WTC11 (cell line): ENCODE measurements at regions not wholly inside any gene's neighbourhood (a gene's known extent, or its start where the extent isn't known, plus 50 kb on each side); places are given as distances from the start of the nearest gene placed in this dataset.

Experiments used
- ATAC-seq: fragments of 200-7000 bp; cut with Tn5 transposase; 2 replicates; pipeline ENCODE4 v1.10.0; 2021; ENCODE audit warnings: mild to moderate bottlenecking, moderate library complexity
- CTCF ChIA-PET: fragments of 300-600 bp; sonication (Branson Sonifier 250); formaldehyde crosslinking; loops from one replicate; lab custom pipeline; 2021; ENCODE audit warnings: antibody characterized with exemption; lab: Charles Lee
- POLR2A ChIA-PET: fragments of 350-600 bp; sonication (Branson Sonifier 250); formaldehyde crosslinking; loops from one replicate; lab custom pipeline; 2021; ENCODE audit warnings: antibody characterized with exemption; lab: Charles Lee
- DNase-seq: peaks from one replicate; pipeline ENCODE4 v3.0.0; 2021; ENCODE audit warnings: low spot score
- H3K27ac Mint-ChIP-seq: 2 replicates; pipeline ENCODE4 v1.8.0; 2021; ENCODE audit warnings: mixed read lengths
- H3K27me3 Mint-ChIP-seq: 2 replicates; pipeline ENCODE4 v1.8.0; 2021; ENCODE audit warnings: low read depth, mild to moderate bottlenecking, moderate library complexity, mixed read lengths
- H3K36me3 Mint-ChIP-seq: 2 replicates; pipeline ENCODE4 v1.8.0; 2021; ENCODE audit warnings: mixed read lengths
- H3K4me1 Mint-ChIP-seq: 2 replicates; pipeline ENCODE4 v1.8.0; 2022; ENCODE audit warnings: mixed read lengths
- H3K4me3 Mint-ChIP-seq: 2 replicates; pipeline ENCODE4 v1.8.0; 2021; ENCODE audit warnings: mild to moderate bottlenecking, moderate library complexity, mixed read lengths
- H3K9me3 Mint-ChIP-seq: 2 replicates; pipeline ENCODE4 v1.8.0; 2021; ENCODE audit warnings: mixed read lengths
- AFF4 ChIP-seq: sonication (generic); formaldehyde crosslinking; IDR thresholded peaks from 2 replicates; pipeline ENCODE4 v1.8.1; 2023; ENCODE audit warnings: mild to moderate bottlenecking, missing genetic modification reagents, borderline replicate concordance
- ATF2 ChIP-seq: sonication (generic); formaldehyde crosslinking; IDR thresholded peaks from 2 replicates; pipeline ENCODE4 v1.8.1; 2022; ENCODE audit warnings: low read depth, missing genetic modification reagents, borderline replicate concordance
- CREB1 ChIP-seq: sonication (generic); formaldehyde crosslinking; IDR thresholded peaks from 2 replicates; pipeline ENCODE4 v1.8.0; 2023; ENCODE audit warnings: mild to moderate bottlenecking, missing genetic modification reagents
- E2F1 ChIP-seq: sonication (generic); formaldehyde crosslinking; IDR thresholded peaks from 2 replicates; pipeline ENCODE4 v1.8.0; 2022; ENCODE audit warnings: mild to moderate bottlenecking, missing genetic modification reagents
- FOXP4 ChIP-seq: sonication (generic); formaldehyde crosslinking; IDR thresholded peaks from 2 replicates; pipeline ENCODE4 v1.8.0; 2022; ENCODE audit warnings: mild to moderate bottlenecking, missing genetic modification reagents
- GABPB1 ChIP-seq: sonication (generic); formaldehyde crosslinking; IDR thresholded peaks from 2 replicates; pipeline ENCODE4 v1.8.1; 2023; ENCODE audit warnings: mild to moderate bottlenecking, missing genetic modification reagents
- GTF2I ChIP-seq: fragments of 250-450 bp; sonication (Bioruptor Pico); conservative IDR thresholded peaks from 2 replicates; pipeline ENCODE4 v1.4.0; 2021; ENCODE audit warnings: mild to moderate bottlenecking
- IRF2 ChIP-seq: sonication (generic); formaldehyde crosslinking; IDR thresholded peaks from 2 replicates; pipeline ENCODE4 v1.8.0; 2022; ENCODE audit warnings: low read depth, missing genetic modification reagents, borderline replicate concordance
- KAT7 ChIP-seq: sonication (generic); formaldehyde crosslinking; IDR thresholded peaks from 2 replicates; pipeline ENCODE4 v1.8.1; 2023; ENCODE audit warnings: missing genetic modification reagents, mild to moderate bottlenecking, borderline replicate concordance
- MYBL2 ChIP-seq: sonication (generic); formaldehyde crosslinking; IDR thresholded peaks from 2 replicates; pipeline ENCODE4 v1.8.1; 2023; ENCODE audit warnings: mild to moderate bottlenecking, moderate library complexity, missing genetic modification reagents
- NR3C1 ChIP-seq: sonication (generic); formaldehyde crosslinking; conservative IDR thresholded peaks from 2 replicates; pipeline ENCODE4 v1.8.1; 2023; ENCODE audit warnings: low read depth, mild to moderate bottlenecking, missing genetic modification reagents
- PRDM15 ChIP-seq: sonication (generic); formaldehyde crosslinking; IDR thresholded peaks from 2 replicates; pipeline ENCODE4 v1.8.0; 2022; ENCODE audit warnings: missing genetic modification reagents
- SMAD4 ChIP-seq: sonication (generic); formaldehyde crosslinking; IDR thresholded peaks from 2 replicates; pipeline ENCODE4 v1.8.0; 2022; ENCODE audit warnings: mild to moderate bottlenecking, missing genetic modification reagents
- SP1 ChIP-seq: sonication (generic); formaldehyde crosslinking; conservative IDR thresholded peaks from 2 replicates; pipeline ENCODE4 v1.8.1; 2022; ENCODE audit warnings: missing genetic modification reagents
- ZMAT4 ChIP-seq: fragments of 250-450 bp; sonication (Bioruptor Pico); IDR thresholded peaks from 2 replicates; pipeline ENCODE4 v1.9.0; 2021; ENCODE audit warnings: mild to moderate bottlenecking
- ZNF219 ChIP-seq: sonication (generic); formaldehyde crosslinking; IDR thresholded peaks from 2 replicates; pipeline ENCODE4 v1.8.0; 2023; ENCODE audit warnings: missing genetic modification reagents, mild to moderate bottlenecking, borderline replicate concordance
- ZNF281 ChIP-seq: sonication (generic); formaldehyde crosslinking; IDR thresholded peaks from 2 replicates; pipeline ENCODE4 v1.8.0; 2023; ENCODE audit warnings: mild to moderate bottlenecking, missing genetic modification reagents
- ZNF512 ChIP-seq: sonication (generic); formaldehyde crosslinking; IDR thresholded peaks from 2 replicates; pipeline ENCODE4 v1.8.1; 2022; ENCODE audit warnings: missing genetic modification reagents, borderline replicate concordance
- ZSCAN18 ChIP-seq: fragments of 250-450 bp; sonication (Bioruptor Pico); IDR thresholded peaks from 2 replicates; pipeline ENCODE4 v2.1.2; 2022; ENCODE audit warnings: mild to moderate bottlenecking, moderate library complexity

GRCh38 chr13:105956921-105957320, 578.5 kb downstream of the EFNB2 start (continued):
- TF ChIP-seq AFF4 (CRISPR knock-in tag) (no peak), NR3C1 (no peak), PRDM15 (CRISPR knock-in tag) (no peak), ZSCAN18 (CRISPR knock-in tag) (no peak), MYBL2 (CRISPR knock-in tag) (no peak), GABPB1 (no peak), SP1 (no peak), KAT7 (CRISPR knock-in tag) (no peak), ZMAT4 (CRISPR knock-in tag) (no peak), ZNF512 (no peak), FOXP4 (CRISPR knock-in tag) (no peak), ATF2 (no peak)

- TF ChIP-seq CREB1 (CRISPR knock-in tag) (no peak), ZNF281 (no peak), SMAD4 (no peak), IRF2 (CRISPR knock-in tag) (no peak), E2F1 (CRISPR knock-in tag) (no peak), GTF2I (CRISPR knock-in tag) (no peak), ZNF219 (no peak)
- H3K4me1 Mint-ChIP-seq = peaks cover 7% of the 10 kb centered on the region
- POLR2A ChIA-PET = no interaction called here
- H3K36me3 Mint-ChIP-seq = no peaks in the 10 kb centered on the region
- CTCF ChIA-PET = no interaction called here
- no peak for DNase-seq
- no peak overlapping the region for H3K27ac Mint-ChIP-seq
- H3K4me3 Mint-ChIP-seq = no peak overlapping the region
- H3K9me3 Mint-ChIP-seq = no peaks in the 10 kb centered on the region
- no peaks in the 10 kb centered on the region; the same call in 1 of the 2 replicates for H3K27me3 Mint-ChIP-seq
- no peak for ATAC-seq
Measured at GRCh38 chr13:105952973-105953290, 582.5 kb downstream of the EFNB2 start.
